ENCODE measurements at regions not wholly inside any gene's neighbourhood (a gene's known extent, or its start where the extent isn't known, plus 50 kb on each side); places are given as distances from the start of the nearest gene placed in this dataset.
"Not testable (repeated sequence)": the region's sequence is repeated elsewhere in the genome, so short reads cannot be mapped to it uniquely, and the experiment has no call there.

GRCh38 chr1:224791362-224791941 is 138.0 kb upstream of the DNAH14 start:
- DNase-seq: no peak

DNA sequence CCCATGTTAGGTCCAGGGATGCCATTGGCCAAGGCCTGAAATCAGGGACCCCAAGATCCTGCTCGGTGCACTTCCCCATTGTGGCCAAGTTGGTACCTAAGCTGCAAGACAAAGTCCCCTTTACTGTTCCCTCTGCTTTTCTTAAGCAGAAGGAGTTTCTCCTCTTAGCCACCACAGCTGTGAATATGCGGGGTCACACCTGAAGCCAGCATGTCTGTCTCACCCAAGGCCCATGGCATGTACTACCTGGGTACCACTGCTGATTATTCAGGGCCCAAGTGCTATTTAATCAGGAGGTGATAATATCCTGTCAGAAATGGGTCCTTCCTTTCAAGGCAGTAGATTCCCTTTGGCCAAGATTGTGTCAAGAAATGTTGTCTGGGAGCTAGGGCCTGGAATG is 133.9 kb upstream of the DNAH14 start:
- no peak for DNase-seq

GRCh38 chr1:224799083-224799482 is 130.4 kb upstream of the DNAH14 start:
- DNase-seq: no peak

DNA sequence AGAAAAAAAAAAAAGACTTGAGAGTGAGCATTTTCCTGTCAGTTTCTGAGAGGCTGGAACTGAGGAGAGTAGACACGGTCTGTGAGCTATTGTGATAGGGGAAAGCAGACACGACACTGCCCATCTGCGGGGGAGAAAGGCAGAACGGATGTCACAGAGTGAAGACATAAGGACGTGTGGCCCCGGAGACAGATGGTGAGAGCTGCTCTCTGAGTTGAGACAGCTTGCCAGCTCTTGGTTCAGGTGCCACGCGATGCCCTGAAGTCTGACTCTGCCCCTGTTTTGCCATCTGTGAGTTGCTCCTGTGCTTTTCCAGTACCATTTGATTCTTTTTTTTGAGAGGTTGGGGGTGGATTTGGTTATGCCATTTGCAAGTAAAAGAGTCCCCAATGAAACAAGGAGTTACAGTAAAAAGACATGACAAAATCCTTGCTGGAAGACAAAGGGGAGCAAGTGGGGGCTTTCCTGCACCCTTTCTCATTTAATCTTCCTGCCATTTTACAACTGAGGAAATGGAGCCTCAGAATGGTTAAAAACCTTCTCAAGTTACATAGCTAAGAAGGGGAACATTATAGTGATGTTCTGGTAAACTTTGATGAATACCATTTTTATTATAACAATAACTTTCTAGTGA is 128.9 kb upstream of the DNAH14 start:
- DNase-seq: no peak

- no peak for DNase-seq
Observed at GRCh38 chr1:224801844-224802490, 127.5 kb upstream of the DNAH14 start.

- no peak for DNase-seq
Observed at GRCh38 chr1:224802617-224803016, 126.9 kb upstream of the DNAH14 start.

DNA sequence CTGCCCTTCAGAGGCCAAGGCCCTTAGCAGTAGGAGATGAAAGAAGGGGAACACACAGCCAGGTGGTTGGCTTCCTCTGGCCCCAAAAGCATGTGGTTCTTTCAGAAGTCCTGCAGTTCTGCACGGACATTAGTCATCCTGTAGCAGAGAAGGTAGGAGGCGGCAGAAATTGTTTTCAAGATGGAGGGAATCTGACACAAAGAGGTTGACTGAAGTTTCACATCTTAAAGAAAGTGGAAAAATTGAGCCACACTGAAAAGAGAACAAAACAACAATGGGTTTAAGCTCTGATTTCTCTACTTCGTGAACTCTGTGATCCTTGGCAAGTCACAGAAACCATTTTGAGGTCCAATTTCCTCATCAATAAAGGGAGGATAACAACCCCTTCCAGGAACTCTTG is 125.3 kb upstream of the DNAH14 start:
- no peak for DNase-seq

GRCh38 chr1:224805889-224806288 is 123.6 kb upstream of the DNAH14 start:
- DNase-seq: no peak

DNA sequence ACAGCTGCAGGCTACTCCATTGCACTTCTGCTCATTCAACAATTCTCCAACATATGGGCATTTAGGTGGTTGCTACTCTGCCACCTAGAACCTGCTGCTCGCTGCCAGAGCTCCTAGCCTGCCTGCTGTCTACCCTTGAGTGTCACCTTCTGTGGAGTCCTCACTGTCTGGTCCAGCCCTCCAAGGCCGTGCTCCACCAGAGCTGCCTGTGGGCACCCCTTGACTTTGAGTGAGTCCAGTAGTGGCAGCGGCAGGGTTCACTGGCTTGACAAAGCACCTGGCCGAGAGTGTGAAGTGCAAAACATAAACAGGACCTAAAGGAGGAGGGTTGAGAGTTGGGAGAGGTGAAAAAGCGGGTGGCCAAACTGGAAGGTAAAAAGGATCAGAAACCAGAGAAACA is 120.3 kb upstream of the DNAH14 start:
- DNase-seq: no peak

GRCh38 chr1:224809613-224810012 is 119.9 kb upstream of the DNAH14 start:
- DNase-seq: no peak

- DNase-seq: no peak
Observed at GRCh38 chr1:224811564-224811963, 117.9 kb upstream of the DNAH14 start.

GRCh38 chr1:224815647-224816046 is 113.8 kb upstream of the DNAH14 start:
- no peak for DNase-seq

DNA sequence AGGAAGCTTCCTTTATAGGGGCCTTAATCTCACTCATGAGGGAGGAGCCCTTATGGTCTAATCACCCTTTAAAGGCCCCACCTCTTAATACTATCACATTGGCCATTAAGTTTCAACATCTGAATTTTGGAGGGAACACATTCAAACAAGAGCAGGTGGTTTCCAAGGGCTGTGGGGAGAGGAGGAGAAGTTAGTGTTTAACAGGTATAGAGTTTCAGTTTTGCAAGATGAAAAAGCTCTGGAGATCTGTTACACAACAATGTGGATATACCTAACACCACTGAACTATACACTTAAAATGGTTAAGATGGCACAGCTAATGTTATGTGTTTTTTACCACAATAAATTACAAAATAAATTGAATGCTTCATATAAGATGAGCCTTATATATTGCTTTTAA is 113.4 kb upstream of the DNAH14 start:
- no peak for DNase-seq

DNA sequence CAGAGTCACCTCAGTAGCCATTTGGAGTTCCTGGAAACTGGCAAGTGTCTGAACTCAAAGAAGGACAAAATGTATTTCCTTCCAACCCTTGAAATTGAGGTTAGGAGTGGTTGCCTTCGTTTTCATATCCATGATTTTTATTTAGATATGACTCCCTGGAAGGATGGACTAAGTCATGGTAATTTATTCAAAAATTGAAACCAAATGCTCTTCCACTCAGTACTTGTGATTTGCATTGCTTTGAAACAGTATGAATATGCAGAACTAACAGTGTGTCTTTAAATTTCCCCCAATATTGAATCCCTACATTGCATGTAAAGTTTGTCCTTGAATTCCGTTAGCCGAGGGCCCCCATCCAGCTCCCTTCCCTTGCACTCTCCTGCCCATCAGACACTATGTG is 112.1 kb upstream of the DNAH14 start:
- no peak for DNase-seq

GRCh38 chr1:224819861-224820260 is 109.6 kb upstream of the DNAH14 start:
- DNase-seq: no peak

DNA sequence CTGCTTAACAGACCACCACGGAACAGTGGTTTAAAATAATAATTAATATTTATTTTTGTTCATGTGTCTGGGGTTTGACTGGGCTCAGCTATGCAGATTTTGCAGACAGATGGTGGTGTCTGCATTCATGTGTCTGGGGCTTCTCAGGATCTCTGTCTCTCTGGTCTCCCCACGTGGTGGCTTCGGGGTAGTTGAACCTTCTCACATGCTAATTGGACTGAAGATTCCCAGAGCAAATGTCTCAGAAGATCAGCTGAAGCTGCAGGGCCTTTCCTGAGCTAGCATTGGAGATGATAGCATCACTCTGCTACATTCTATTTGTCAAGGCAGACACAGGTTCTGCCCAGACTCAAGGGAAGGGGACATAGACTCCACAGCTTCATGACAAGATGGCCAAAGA is 109.1 kb upstream of the DNAH14 start:
- DNase-seq: no peak

DNA sequence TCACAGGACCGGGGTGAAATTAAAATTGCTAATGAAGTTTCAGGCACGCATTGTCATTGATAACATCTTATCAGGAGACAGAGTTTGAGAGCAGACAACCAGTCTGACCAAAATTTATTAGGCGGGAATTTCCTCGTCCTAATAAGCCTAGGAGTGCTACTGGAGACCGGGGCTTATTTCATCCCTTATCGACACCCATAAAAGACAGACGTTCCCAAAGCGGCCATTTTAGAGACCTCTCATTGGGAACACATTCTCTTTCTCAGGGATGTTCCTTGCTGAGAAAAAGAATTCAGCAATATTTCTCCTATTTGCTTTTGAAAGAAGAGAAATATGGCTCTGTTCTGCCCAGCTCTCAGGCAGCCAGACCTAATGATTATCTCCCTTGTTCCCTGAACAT is 107.7 kb upstream of the DNAH14 start:
- not testable (repeated sequence) for DNase-seq

DNA sequence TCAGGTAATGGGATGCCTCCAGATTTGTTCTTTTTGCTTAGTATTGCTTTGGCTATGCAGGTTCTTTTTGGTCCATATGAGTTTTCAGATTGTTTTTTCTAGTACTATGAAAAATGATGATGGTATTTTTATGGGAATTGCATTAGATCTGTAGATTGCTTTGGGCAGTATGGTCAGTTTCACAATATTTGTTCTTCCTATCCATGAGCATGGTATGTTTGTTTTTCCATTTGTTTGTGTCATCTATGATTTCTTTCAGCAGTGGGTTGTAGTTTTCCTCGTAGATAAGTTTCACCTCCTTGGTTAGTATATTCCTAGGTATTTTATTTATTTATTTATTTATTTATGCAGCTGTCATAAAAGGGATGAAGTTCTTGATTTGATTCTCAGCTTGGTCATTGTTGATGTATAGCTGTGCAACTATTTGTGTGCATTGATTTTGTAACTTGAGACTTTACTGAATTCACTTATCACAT is 103.9 kb upstream of the DNAH14 start:
- DNase-seq: no peak

DNA sequence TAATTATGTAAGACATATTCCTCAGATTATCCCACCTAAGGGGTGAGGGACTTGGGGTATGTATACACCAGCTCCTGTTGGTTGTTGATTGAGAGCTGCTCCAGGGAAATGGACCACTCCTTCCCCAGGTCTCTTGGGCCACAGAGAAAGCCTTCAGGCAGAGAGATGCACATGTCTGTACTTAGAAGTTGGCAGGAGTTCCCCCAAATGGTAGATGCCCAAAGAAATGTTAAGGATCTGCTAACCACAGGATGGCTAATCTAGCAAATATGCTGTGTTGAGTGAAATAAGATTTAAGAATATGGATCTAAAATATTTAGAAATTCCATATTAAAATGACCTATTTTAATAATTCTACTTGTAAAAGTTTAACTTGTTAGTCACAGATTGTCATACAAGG is 100.8 kb upstream of the DNAH14 start:
- DNase-seq: no peak

- DNase-seq: no peak
Observed at GRCh38 chr1:224831501-224831900, 98.0 kb upstream of the DNAH14 start.

- not testable (repeated sequence) for DNase-seq
Observed at GRCh38 chr1:224839648-224840300, 89.7 kb upstream of the DNAH14 start.

- not testable (repeated sequence) for DNase-seq
Observed at GRCh38 chr1:224841803-224842202, 87.7 kb upstream of the DNAH14 start.

DNA sequence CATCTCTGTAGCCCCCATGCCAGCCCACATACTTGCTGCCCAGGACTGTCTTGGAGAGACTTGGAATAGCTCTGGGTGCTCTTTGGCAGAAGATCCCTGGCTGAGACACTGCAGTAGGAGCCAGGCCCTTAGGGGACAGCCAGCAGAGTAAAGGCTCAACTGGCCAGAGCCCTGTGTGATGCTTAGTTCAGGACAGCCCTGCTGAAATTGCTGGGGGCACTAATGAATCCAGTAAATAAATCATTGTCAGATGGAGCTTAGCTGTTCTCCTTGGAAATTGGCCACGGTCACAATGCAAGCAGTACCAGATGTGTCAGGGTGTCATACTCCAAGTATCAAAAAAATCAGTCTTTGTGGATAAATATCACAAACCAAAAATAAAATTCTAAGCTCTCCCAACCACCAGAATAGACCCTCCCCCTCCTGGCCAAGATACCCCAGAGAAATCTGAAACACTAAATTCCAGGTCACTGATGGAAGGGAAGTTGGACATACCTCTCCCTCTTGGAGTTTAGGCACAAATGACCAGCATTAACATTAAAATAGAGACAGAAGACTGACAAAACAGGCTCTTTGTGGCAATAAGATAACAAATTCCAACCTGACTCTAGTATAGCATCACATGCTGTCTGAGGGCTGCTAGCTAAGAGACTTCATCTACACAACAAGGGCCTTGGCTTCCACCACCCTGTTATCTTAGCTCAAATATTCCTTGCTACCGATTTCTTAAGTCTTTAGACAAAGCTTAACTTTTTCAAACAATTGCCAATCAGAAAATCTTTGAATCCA is 83.2 kb upstream of the DNAH14 start:
- DNase-seq: no peak
